GM21528 (cell line): ENCODE measurements at regions not wholly inside any gene's neighbourhood (a gene's known extent, or its start where the extent isn't known, plus 50 kb on each side); places are given as distances from the start of the nearest gene placed in this dataset.
"Not testable (repeated sequence)": the region's sequence is repeated elsewhere in the genome, so short reads cannot be mapped to it uniquely, and the experiment has no call there.

Experiments used
- ATAC-seq: cut with Tn5 transposase; IDR thresholded peaks from one replicate; pipeline ENCODE4 v1.9.1; 2021; ENCODE audit warnings: mild to moderate bottlenecking, moderate library complexity; ENCODE audit not compliant: unreplicated experiment, low FRiP score

DNA sequence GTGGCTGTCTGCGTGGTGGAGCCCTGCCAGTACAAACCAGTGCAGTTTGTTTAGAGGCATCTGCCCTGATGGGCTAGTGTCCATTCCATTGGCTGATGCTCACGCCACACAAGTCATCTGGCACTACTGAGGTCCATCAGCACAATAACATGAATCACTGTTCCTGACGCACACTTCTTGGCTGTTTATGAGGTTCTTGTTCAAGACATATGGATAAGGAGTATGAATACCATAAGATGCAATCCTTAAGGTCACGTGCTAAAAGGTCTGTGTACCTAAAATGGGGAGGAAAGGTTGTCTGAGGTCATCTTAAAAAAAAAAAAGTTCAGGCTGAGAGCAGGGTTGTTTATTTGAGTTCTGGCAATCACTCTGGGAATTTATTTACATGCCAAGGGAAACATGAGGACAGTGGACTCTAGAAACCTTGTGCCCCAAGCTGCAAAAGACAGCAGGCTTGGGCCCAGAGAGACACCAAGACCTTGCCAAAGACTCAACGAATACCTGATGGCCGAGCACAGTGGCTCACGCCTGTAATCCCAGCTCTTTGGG, 54.1 kb upstream of the SHLD1 start:
- ATAC-seq: no peak

DNA sequence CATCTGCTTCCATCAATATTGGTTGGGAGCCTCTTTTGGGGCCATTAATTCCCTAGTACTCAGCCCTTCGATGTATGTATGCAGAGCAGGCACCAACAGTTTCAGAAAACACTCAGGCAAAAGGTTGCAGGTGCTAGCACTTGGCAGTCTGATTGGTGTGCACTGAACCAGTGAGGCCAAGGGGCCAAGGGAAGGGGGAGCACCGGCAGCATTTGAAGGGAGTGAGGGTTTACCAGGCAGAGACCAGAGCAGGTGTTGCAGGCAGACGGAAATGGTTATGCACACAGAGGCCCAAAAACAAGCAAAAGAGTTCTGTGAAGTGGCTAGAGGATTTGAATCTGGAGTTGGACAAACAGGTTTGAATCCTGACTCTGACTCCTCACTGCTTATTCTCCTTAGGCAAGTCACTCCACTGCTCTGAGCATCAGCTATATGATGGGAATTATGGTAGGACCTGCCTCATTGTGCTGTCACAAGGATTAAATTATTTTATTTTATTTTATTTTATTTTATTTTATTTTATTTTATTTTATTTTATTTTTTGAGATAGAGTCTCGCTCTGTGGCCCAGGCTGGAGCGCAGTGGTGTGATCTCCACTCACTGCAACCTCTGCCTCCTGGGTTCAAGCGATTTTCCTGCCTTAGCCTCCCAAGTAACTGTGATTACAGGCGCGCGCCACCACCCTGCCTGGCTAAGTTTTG, 58.1 kb upstream of the SHLD1 start:
- ATAC-seq: peak; percentile 99

DNA sequence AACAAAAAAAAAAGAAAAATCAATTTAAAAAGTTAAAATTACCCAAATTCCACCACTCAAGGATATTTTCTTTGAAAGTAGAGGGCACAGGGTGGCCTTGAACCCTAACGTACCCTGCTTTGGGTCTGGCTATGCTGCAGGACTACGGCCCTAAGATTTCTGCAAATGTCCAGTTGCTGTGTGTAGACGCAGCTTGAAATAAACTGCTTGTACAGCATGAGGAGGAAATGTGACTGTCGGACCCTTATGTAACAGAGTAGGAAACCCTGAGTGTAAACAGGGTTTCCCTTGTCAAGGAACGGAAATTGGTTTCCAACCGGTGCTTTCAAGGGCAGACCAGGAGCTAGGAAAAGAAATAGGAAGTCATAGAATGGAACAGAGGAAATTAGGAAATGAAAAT, 60.7 kb upstream of the SHLD1 start:
- ATAC-seq: no peak

DNA sequence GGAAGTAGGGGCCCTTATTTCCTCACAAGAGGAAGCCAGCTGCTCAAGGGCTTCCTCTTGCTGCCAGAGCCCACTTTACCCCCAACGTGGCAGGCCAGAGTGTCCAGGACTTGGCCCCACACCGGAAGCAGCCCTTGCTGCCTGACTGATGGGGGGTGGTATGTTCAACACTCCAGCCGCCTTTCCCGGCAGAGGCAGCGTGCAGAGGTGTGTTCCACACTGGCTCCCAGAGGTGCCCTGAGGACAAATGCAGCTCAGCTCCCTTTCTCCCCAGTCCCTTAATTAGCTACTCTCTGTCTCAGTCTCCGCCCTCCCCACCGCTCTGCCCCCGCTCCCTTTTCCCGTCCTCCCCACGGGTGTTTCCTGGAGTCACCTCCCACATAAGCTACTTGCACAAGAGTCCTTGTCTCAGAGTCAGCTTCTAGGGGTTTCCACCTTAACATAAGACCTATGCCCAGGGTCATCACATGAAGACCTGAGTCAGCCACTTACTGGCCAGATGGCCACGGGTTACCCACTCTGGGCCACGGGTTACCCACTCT, 61.7 kb upstream of the SHLD1 start:
- ATAC-seq: no peak

DNA sequence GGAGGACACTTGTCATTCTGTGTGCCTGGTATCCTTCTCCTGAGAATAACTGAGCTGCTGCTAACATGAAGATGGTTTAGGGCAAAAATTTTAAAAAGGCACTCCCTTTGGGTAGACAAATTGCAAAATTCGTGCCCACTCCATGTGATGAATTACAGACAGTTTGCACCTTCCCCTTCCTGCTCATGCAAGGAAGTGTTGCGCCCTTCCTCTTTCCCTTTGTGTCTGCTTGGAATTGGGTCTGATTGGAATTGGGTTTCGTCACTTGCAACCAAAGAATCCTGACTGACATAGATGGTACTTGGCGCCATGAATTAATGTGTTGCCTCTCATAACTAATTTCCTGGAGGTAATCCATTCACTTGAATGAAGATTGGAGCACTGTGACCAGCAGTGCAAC, 62.3 kb upstream of the SHLD1 start:
- no peak for ATAC-seq

DNA sequence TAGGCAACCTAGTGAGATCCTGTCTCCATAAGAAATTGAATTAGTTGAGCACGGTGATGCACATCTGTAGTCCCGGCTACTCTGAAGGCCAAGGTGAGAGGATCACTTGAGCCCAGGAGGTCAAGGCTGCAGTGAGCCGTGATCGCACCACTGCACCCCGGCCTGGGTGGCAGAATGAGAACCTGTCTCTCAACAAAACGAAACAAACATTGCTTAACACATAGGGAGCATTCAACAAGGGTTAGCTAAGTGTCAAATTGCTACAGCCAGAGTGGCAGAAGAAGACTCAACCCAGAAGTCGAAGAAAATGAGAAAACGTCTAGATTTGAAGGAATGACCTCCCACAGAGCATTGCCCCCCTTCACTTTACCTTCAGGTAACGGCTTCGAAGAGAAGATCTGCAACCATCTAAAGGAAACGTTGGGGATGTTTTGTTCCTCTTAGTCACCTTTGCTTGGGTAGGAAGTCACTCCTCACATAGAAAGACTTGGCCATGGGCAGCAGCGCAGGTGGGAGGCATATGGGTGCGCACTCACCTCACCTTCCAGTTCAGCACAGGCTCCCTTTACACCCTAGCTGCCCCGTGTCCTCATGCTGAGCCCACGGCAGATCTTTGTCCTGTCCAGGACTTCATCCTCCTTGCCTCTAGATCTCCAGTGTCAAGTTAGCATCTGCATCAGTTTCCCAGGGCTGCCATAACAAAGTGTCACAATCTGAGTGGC, 63.7 kb upstream of the SHLD1 start:
- no peak for ATAC-seq

DNA sequence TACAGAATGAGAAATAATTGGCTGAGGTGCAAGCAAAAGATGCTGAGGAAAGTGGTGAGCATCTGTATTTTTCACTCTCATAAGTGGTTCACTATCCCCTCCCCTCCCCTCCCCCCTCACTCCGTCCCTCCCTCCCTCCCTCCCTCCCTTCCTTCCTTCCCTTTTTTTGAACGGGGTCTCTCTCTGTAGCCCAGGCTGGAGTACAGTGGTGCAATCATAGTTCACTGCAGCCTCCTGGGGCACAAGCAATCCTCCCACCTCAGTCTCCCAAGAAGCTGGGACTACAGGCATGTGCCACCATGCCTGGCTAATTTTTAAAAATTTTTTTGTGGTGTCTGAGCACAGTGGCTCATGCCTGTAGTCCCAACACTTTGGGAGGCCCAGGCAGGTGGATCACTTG, 67.6 kb upstream of the SHLD1 start:
- not testable (repeated sequence) for ATAC-seq

DNA sequence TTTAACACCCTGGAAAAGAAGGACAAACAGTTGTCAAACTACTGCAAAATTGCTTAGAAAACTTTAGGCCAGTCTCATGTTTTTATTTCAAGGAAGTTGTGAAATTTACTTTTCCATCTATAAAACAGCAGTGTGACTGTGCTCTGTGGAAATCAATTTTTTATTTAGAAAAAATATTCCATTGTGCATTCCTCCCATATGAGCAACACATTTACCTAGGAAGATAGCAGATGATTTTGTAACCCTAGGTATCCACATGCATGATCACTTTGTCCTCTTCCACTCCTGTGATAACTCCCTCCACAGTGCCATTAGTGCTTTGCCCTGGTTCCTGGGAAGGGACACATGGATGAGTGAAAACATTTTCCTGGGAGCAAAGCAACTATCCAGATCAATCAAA, 69.4 kb upstream of the GPCPD1 start:
- no peak for ATAC-seq

DNA sequence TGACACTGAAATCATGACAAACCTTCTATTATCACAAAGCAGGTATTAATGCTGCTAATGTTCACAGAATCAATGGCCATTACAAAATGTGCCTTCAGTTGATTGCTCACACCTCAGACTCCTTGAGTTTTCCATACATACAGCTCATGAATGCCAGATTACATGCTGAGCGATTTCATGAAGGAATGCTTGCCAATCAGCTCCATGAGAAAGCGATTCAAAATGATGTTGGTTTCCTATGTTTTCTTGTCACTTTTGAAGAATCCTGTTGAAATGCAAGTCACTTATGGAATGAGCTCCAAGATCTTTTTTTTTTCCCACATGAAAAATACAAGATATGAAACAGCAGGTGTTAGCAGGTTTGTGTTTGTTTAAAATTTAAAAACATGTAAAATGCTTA, 68.0 kb upstream of the GPCPD1 start:
- ATAC-seq: no peak

DNA sequence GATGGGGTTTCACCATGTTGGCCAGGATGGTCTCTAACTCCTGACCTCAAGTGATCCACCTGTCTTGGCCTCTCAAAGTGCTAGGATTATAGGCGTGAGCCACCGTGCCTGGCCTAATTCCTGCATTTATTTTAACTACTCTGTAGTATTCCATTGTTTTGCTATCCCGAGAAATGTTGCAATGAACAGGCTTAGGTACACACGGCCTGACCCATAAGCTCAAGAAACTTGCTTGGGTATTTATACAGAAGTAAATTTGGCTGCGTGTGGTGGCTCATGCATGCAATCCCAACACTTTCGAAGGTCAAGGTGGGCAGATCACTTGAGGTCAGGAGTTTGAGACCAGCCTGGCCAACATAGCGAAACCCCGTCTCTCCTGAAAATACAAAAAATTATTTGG, 67.1 kb upstream of the GPCPD1 start:
- ATAC-seq: not testable (repeated sequence)

DNA sequence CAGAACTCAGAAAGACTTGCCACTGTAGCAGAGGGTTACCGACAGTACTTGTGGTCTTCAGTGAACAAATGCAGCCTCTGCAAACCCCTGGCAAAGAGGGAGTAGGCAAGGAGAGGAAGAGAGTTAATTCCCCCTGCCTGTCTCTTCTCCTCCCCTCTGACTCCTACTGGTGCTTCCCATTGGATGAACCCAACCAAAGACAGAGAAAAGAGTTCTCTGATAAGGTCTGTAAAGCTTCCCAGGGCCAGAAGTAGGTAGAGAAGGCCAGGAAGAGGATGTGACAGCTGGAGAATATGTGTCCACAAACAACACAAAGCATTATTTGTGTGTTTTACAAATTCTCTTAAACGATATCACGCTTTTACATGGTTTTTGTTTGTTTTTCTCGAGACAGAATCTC, 66.6 kb upstream of the GPCPD1 start:
- ATAC-seq: no peak

DNA sequence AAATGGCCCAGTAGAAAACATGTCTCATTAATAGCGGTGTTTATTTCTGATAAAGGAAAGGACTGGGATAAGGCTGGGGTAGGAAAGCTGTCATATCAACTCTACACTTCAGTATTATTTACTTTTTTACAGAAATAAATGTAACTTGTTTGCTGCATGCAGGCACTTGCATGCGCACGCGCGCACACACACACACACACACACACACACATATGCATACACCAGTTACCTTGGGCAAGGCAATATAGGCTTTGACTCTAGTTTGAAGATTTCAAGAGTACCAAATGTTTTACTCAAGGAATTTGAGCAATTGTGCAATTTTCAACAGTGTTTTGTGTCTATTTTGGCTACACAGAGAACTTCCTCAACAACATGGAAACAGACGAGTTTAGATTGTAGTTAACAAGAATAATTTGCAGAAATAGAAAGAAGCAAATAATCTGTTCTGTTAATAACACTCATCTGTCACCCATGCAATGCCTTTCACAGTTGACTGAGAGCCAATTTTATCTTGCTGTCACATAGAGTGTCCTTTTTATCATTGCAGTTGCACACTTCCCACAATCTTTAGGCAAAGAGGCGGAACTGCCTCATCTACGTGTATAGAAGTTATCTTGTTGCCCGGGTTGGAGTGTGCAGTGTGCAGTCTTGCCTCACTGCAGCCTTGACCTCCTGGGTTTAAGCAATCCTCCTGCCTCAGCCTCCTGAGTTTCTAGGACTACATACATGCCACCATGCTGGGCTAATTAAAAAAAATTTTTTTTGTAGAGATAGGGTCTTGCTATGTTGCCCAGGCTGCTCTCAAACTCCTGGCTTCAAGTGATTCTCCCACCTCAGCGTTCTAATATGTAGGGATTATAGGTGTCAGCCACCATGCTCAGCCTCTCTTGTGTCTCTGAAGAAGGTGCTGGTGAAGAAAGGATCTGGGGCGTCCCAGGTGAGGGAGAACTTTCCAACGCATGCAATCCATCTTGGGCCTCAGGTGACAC, 64.6 kb upstream of the GPCPD1 start:
- no peak for ATAC-seq

DNA sequence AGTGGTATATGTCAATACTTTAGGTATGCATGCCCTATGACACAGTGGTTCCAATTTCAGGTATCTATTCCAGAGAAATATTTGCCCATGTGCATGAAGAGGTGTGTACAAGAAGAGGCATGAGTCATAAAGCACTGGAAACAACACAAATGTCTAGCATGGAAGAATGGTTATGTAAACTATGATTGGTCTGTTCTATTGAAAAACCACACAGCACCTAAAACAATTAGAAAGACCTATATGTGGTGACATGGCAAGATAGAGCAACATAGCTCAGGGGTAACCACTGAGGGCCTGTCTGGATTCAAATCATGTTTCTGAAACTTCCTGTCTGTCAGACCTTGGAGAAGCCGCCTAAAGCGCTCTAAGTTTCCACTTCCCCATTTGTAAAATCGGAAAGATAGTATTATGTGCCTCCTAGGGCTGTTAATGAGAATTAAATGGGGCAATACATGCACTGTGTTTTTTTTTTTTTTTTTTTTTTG, 63.4 kb upstream of the GPCPD1 start:
- peak; percentile 94 for ATAC-seq

DNA sequence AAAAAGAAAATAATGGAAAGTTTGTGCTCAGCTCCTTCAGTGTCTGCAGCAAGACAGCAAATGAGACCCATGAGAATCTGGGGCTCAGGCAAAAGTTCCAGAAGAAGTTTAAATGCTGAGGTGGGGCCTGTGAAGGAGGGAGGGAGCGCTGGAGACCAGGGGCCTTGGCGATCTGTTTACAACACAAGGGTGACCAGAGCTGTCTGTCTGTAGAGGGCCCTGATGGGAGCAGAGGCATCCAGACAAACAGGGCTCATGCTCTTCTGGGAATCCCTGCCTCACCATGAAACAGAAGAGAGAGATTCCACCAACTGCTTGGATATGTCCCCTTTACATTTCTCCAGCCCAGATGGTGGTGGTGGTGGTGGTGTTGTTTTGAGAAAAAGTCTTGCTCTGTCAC, 60.1 kb upstream of the GPCPD1 start:
- no peak for ATAC-seq

DNA sequence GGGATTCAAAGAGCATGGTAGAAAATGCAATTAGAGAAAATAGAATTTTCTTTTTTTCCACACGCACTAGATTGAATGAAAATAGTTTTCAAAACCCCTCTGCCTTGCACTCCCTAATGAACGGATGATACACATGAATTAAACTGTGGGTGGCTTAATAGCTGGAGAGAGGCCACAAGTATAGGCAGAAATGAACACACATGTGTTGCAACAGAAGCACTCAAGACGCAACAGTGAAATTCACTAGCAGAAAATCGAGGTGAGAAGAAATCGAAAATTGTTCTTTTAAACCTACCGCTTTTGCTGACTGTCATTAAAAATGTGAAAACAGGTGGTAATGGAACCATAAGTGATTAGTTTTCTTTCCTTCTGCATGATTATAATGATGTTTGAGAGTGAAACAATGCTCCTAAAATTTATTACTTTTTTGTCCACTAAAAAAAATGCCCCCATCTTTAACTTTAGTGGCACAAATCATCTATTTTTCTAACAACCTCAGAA, 59.3 kb upstream of the GPCPD1 start:
- ATAC-seq: no peak

DNA sequence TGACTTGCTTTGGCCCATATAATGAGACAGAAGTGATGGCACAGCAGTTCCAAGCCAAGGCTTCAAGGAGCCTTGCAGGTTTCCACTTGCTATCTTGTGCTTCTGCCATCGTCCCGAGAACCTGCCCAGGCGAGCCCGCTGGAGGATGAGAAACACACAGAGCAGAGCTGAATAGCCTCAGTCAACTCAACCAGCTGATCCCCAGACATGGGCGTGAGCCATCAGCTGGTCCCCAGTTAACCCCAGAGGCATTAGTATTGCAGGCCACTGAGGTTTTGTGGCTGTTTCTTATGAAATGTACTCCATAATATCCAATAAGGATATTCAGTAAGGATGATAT, 57.7 kb upstream of the GPCPD1 start:
- no peak for ATAC-seq

DNA sequence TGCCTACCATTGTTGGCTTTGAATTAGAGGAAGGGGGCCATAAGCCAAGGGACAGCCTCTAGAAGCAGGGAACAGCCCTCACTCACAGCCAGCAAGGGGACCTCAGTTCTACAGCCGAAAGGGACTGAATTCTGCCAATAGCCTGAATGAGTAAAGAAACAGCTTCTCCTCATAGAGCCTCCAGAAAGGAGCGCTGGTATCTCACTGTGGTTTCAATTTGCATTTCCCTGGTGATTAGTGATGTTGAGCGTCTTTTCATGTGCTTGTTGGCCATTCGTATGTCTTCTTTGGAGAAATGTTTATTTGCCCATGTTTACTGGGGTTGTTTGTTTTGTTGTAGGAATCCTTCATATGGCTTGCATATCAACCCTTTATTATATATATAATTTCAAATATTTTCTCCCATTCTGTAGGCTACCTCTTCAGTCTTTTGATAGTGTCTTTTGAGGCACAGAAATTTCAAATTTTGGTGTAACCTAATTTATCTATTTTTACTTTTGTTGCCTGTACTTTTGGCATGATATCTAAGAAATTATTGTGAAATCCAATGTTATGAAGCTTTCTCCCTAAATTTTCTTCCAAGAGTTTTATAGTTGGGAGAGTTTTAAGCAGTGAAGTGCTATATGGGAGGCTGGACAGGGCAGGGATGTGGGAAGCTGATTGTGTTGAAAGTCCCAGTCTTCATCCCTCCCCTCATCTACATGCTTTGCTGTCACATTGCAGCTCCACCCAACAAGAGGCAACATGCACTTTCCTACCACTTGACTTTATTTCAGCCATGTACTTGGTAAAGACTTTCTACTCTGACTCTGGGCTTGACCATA, 57.1 kb upstream of the GPCPD1 start:
- no peak for ATAC-seq

DNA sequence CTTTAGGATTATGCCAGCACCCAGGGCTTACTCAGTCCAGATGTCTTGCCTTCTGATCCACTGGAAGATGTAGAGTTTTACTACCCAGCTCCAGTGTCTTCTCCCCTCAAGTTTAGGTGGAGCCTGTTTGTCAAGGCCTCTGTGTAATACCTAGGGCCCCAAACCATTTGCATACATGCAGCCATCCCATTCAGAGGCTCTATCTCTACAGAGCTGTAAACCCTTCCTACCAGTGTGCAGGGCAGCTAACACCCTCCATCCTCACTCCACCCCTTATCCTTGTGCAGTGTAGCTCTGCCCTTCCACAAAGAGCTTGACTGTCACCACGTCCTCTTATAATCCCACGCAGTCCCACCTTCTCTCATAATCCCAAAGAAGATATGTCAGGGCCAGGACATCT, 54.6 kb upstream of the GPCPD1 start:
- no peak for ATAC-seq

DNA sequence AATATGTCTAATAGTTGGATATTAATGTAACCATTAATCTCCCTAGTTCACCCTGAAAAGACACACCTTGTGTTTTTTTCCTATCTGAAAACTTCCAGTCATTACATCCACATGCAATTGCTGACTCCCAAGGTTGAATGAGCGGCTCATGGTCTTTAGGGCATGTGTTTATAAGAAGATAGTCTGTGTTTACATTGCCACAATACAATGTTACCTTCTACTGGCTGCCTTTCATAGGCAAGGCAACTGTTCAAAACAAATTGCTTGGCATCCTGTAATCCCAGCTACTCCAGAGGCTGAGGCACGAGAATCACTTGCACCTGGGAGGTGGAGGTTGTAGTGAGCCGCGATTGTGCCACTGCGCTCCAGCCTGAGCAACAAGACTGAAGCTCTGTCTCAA, 52.6 kb upstream of the GPCPD1 start:
- ATAC-seq: no peak

DNA sequence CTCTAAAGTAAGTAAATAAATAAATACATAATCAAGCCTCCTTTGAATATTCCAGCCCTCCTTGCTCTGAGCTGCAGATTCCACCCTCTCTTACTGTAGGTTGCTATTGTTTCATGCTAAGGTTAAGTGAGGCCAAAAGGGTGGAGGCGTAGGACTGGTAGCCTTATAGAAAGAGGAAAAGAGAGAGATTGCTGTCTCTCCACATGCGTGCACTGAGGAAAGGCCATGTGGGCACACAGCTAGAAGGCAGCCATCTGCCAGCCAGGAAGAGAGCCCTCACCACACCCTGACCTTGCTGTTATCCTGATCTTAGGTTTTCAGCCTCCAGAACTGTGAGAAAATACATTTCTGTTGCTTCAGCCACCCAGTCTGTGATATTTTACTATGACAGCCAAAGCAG, 52.0 kb upstream of the GPCPD1 start:
- ATAC-seq: no peak
